ENCODE measurements at regions not wholly inside any gene's neighbourhood (a gene's known extent, or its start where the extent isn't known, plus 50 kb on each side); places are given as distances from the start of the nearest gene placed in this dataset.

DNA sequence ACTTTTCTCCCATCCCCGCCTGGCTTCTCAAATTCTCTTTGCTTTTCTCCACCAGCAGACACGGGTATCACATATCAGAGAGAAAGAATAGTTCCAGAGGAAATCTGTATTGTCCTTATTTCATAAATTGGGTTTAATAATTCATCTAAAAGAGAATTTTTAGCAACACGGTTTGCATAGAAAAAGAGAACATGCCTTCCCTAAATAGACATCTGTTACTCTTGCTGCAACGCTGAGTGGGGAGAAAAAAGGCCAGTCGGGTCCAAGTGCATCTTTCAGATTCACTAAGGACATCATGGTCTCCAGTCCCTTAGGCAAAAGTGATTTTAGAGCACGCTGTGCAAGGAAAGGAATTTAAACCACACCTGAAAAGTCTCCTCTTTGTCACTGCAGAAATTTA, 201.3 kb downstream of the ABHD5 start:
- FAIRE-seq (no peak), DNase-seq (ENCODE audit: insufficient read length, low spot score) (no peak)
- TF ChIP-seq, protein P1, sequence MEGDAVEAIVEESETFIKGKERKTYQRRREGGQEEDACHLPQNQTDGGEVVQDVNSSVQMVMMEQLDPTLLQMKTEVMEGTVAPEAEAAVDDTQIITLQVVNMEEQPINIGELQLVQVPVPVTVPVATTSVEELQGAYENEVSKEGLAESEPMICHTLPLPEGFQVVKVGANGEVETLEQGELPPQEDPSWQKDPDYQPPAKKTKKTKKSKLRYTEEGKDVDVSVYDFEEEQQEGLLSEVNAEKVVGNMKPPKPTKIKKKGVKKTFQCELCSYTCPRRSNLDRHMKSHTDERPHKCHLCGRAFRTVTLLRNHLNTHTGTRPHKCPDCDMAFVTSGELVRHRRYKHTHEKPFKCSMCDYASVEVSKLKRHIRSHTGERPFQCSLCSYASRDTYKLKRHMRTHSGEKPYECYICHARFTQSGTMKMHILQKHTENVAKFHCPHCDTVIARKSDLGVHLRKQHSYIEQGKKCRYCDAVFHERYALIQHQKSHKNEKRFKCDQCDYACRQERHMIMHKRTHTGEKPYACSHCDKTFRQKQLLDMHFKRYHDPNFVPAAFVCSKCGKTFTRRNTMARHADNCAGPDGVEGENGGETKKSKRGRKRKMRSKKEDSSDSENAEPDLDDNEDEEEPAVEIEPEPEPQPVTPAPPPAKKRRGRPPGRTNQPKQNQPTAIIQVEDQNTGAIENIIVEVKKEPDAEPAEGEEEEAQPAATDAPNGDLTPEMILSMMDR (IDR thresholded peaks at IDR 0.05; ENCODE audit: insufficient read depth, missing control alignments) = no peak

DNA sequence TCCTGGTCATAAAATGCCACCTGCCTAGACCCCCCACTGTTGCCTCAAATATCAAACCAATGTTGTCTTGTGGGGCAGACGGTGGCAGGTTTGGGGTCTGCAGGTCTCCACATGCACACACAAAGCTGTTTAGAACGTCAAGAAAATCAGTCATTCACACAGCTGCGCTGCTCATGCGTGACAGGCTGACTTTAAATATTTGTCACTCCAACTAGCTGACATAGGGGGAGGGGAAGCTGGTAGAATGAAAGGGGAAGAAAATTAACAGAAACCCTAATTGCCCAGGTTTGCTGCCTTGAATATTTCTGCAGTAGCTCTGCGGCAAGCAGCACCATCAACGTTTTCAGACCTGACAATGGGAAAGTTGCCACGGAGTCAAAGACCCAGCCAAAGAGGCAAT, 201.8 kb downstream of the ABHD5 start:
- FAIRE-seq (no peak), DNase-seq (ENCODE audit: insufficient read length, low spot score) (no peak)
- TF ChIP-seq, protein P1 (IDR thresholded peaks at IDR 0.05; ENCODE audit: insufficient read depth, missing control alignments) = no peak

DNA sequence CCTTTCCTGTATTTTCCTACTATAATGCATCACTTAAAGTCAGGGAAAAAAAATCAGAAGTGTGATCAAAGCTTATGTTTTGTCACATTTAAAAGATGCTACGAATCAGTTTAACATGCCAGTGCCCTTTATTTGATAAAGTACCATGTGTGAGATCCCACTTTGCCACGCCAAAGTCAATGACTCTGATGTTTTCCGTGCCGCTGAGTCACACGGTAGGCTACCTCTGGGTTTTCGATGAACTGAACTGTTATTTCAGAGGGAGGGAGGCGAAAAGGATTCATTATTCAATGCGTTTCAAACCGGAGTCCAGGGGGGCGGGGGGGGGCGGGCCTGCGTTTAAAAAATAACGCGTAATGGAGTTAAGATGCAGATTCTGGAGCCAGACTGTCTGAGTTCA, 203.0 kb downstream of the ABHD5 start:
- FAIRE-seq (no peak), DNase-seq (ENCODE audit: insufficient read length, low spot score) (no peak)
- TF ChIP-seq, protein P1 (IDR thresholded peaks at IDR 0.05; ENCODE audit: insufficient read depth, missing control alignments) = no peak

DNA sequence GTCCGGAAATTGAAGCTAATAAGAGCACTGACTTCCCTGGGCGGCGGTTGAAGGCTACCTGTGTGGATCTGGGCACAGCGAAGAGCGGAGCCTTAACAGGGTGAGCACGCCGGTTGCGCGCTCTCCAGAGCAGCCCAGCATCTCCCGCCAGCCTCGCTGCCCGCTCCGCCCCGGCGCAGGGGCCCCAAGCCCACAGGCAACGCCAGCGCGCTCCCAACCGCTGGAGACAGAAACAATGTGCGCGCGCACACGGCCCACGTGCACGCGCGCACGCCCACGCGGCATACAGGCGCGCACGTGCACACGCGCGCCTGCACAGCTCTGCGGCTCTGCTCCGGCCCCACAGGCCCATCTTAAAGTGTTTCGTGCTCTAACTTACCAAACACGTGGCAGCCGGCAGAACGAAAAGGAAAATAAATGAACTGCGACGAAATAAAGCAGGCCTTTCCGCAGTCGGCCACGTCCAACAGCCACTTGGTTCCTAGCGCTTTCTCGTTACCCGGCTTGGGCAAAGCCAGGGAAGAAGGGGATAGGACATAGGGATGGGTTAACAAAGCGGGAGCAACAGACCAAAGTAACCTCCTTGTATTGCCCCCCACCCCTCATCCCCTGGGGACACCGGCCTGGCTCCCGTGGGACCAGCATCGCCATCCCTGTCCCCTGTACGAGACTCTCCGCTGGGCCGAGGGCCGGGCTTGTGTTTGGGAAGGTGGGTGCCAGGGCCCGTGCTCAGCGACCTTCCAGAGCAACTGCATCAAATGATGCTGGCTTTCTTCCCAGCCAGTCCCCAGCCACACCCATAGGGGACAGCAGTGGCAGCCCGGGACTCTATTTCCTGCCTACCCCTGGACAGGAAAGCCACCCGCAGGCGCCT, 203.7 kb downstream of the ABHD5 start:
- DNase-seq (ENCODE audit: insufficient read length, low spot score) = no peak
- no peak for FAIRE-seq
- TF ChIP-seq, protein P1 (IDR thresholded peaks at IDR 0.05; ENCODE audit: insufficient read depth, missing control alignments) = no peak

DNA sequence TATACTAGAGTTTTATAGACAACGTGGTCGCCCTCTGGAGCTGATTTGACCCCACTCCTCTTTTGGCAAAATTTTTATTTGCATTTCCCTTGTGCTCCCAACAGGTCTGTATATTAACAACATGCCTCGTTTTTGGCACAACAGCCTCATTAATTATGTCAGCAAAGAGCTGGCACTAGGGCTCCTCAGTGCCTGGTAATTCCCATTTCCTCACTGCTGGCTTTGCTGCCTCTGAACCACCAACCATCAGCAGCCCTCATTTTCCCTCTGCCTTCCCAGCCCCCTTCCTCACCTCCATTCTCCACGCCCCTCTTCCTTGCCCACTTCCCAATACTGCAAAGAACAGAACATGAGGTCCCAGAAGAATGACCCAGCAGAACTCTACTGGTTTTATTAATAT, 204.8 kb downstream of the ABHD5 start:
- FAIRE-seq = no peak
- DNase-seq (ENCODE audit: insufficient read length, low spot score) = no peak
- TF ChIP-seq, protein P1 (IDR thresholded peaks at IDR 0.05; ENCODE audit: insufficient read depth, missing control alignments) = no peak

DNA sequence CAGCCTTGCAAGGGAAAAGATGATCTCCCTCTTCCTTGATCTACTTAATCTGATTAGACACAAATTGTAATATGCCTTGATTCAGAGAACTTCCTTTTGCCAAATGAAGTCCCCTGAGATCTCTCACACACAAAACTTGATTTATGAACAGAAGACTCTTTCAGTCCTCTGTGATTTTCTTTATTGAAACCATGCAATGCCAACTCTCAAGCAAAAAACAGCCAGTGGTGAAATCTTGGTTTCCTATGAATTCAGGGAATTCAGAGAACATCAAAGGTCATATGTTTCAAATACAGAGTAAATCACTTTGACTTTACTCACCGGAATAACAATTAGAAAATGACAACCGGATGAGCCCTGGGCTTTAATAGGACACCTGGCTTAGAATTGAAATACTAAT, 211.7 kb downstream of the ABHD5 start:
- TF ChIP-seq, protein P1 (IDR thresholded peaks at IDR 0.05; ENCODE audit: insufficient read depth, missing control alignments) = no peak
- DNase-seq (ENCODE audit: insufficient read length, low spot score) (no peak), FAIRE-seq (no peak)

DNA sequence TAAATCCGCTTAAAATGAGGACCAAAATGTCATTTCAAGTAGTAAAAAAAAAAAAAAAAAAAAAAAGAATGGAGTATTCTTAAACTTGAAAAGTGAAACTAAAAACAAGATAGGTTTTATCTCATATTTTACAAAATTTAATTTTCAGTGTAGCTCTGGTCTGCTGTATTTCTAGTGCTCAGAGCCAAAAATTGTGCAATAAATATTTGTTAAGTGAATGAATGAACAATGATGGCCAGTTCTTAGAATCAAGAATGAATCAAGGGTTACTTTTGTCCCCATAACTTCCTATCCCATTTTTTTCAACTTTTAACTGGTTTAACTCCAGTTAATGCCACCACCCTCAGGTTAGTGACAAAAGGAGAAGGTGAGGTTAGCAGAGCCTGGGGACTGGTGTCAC, 214.4 kb downstream of the ABHD5 start:
- FAIRE-seq (no peak), DNase-seq (ENCODE audit: insufficient read length, low spot score) (no peak)
- TF ChIP-seq, protein P1 (IDR thresholded peaks at IDR 0.05; ENCODE audit: insufficient read depth, missing control alignments) = no peak

Data from D721Med (cell line).